Loucy (cell line): ENCODE measurements at regions not wholly inside any gene's neighbourhood (a gene's known extent, or its start where the extent isn't known, plus 50 kb on each side); places are given as distances from the start of the nearest gene placed in this dataset.

Source experiments
- EZH2phosphoT487 ChIP-seq: fragments of 200-600 bp; IDR thresholded peaks from 2 replicates; pipeline ENCODE4 v1.6.1; 2018; ENCODE audit warnings: antibody characterized with exemption, mild to moderate bottlenecking, moderate library complexity, borderline replicate concordance
- TF ChIP-seq, protein P1 (sequence below): fragments of 200-600 bp; sonication (generic); conservative IDR thresholded peaks from 2 replicates; pipeline ENCODE4 v1.5.1; 2014; ENCODE audit warnings: mild to moderate bottlenecking, antibody characterized with exemption, low read length

- TF ChIP-seq, protein P1, sequence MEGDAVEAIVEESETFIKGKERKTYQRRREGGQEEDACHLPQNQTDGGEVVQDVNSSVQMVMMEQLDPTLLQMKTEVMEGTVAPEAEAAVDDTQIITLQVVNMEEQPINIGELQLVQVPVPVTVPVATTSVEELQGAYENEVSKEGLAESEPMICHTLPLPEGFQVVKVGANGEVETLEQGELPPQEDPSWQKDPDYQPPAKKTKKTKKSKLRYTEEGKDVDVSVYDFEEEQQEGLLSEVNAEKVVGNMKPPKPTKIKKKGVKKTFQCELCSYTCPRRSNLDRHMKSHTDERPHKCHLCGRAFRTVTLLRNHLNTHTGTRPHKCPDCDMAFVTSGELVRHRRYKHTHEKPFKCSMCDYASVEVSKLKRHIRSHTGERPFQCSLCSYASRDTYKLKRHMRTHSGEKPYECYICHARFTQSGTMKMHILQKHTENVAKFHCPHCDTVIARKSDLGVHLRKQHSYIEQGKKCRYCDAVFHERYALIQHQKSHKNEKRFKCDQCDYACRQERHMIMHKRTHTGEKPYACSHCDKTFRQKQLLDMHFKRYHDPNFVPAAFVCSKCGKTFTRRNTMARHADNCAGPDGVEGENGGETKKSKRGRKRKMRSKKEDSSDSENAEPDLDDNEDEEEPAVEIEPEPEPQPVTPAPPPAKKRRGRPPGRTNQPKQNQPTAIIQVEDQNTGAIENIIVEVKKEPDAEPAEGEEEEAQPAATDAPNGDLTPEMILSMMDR = no peak
- no peak for TF ChIP-seq EZH2phosphoT487
Observed at GRCh38 chr3:188001926-188002325, 152.0 kb upstream of the LPP start.
